ENCODE measurements at regions not wholly inside any gene's neighbourhood (a gene's known extent, or its start where the extent isn't known, plus 50 kb on each side); places are given as distances from the start of the nearest gene placed in this dataset.

- ATAC-seq, result no peak
- Mint-ChIP-seq H3K9me3 (no peaks in the 10 kb centered on the region), H3K36me3 (no peaks in the 10 kb centered on the region), H3K4me3 (no peak overlapping the region), H3K27ac (no peak overlapping the region), H3K27me3 (no peaks in the 10 kb centered on the region), H3K4me1 (peaks cover 35% of the 10 kb centered on the region)
Measured at GRCh38 chr5:54761213-54761701, 224.1 kb downstream of the ESM1 start.

- H3K36me3 Mint-ChIP-seq, result no peaks in the 10 kb centered on the region
- peaks cover 44% of the 10 kb centered on the region for H3K4me1 Mint-ChIP-seq
- H3K9me3 Mint-ChIP-seq, result no peaks in the 10 kb centered on the region
- no peaks in the 10 kb centered on the region for H3K27me3 Mint-ChIP-seq
- H3K4me3 Mint-ChIP-seq, result no peak overlapping the region
- H3K27ac Mint-ChIP-seq, result no peak overlapping the region
- no peak for ATAC-seq
Measured at GRCh38 chr5:54760182-54760935, 225.0 kb downstream of the ESM1 start.

- H3K27me3 Mint-ChIP-seq, result no peaks in the 10 kb centered on the region
- no peak overlapping the region for H3K27ac Mint-ChIP-seq
- ATAC-seq, result no peak
- peaks cover 45% of the 10 kb centered on the region for H3K4me1 Mint-ChIP-seq
- no peaks in the 10 kb centered on the region for H3K36me3 Mint-ChIP-seq
- H3K9me3 Mint-ChIP-seq, result no peaks in the 10 kb centered on the region
- no peak overlapping the region for H3K4me3 Mint-ChIP-seq
Measured at GRCh38 chr5:54758038-54758437, 227.4 kb downstream of the ESM1 start.

GRCh38 chr5:54757541-54757940 lies 227.9 kb downstream of the ESM1 start:
- Mint-ChIP-seq H3K9me3 (no peaks in the 10 kb centered on the region), H3K27me3 (no peaks in the 10 kb centered on the region), H3K36me3 (no peaks in the 10 kb centered on the region), H3K4me1 (peaks cover 46% of the 10 kb centered on the region), H3K4me3 (no peak overlapping the region), H3K27ac (peak overlapping the region; percentile 66)
- ATAC-seq, result no peak

GRCh38 chr5:54756796-54757402 lies 228.5 kb downstream of the ESM1 start:
- Mint-ChIP-seq H3K4me1 (peaks cover 44% of the 10 kb centered on the region), H3K36me3 (no peaks in the 10 kb centered on the region), H3K9me3 (no peaks in the 10 kb centered on the region), H3K27me3 (no peaks in the 10 kb centered on the region), H3K4me3 (no peak overlapping the region), H3K27ac (peak overlapping the region; percentile 66)
- no peak for ATAC-seq

- H3K4me3 Mint-ChIP-seq, result peak overlapping the region; percentile 24
- H3K27ac Mint-ChIP-seq, result peak overlapping the region; percentile 66
- H3K9me3 Mint-ChIP-seq, result no peaks in the 10 kb centered on the region
- peaks cover 44% of the 10 kb centered on the region for H3K4me1 Mint-ChIP-seq
- no peaks in the 10 kb centered on the region for H3K36me3 Mint-ChIP-seq
- no peak for ATAC-seq
- H3K27me3 Mint-ChIP-seq, result no peaks in the 10 kb centered on the region
Measured at GRCh38 chr5:54756301-54756700, 229.1 kb downstream of the ESM1 start.

- Mint-ChIP-seq H3K4me3 (peak overlapping the region; percentile 1), H3K27me3 (no peaks in the 10 kb centered on the region), H3K9me3 (no peaks in the 10 kb centered on the region), H3K36me3 (no peaks in the 10 kb centered on the region), H3K27ac (peak overlapping the region; percentile 66), H3K4me1 (peaks cover 44% of the 10 kb centered on the region)
- peak; percentile 74 for ATAC-seq
Measured at GRCh38 chr5:54754878-54755277, 230.5 kb downstream of the ESM1 start.

GRCh38 chr5:54754420-54754819 lies 231.0 kb downstream of the ESM1 start:
- Mint-ChIP-seq H3K9me3 (no peaks in the 10 kb centered on the region), H3K27ac (peak overlapping the region; percentile 66), H3K36me3 (no peaks in the 10 kb centered on the region), H3K4me3 (no peak overlapping the region), H3K27me3 (no peaks in the 10 kb centered on the region), H3K4me1 (peaks cover 44% of the 10 kb centered on the region)
- ATAC-seq, result no peak

- peak overlapping the region; percentile 66 for H3K27ac Mint-ChIP-seq
- no peaks in the 10 kb centered on the region for H3K9me3 Mint-ChIP-seq
- peaks cover 44% of the 10 kb centered on the region for H3K4me1 Mint-ChIP-seq
- H3K36me3 Mint-ChIP-seq, result no peaks in the 10 kb centered on the region
- no peak overlapping the region for H3K4me3 Mint-ChIP-seq
- ATAC-seq, result no peak
- no peaks in the 10 kb centered on the region for H3K27me3 Mint-ChIP-seq
Measured at GRCh38 chr5:54753753-54754152, 231.6 kb downstream of the ESM1 start.

GRCh38 chr5:54753034-54753433 lies 232.4 kb downstream of the ESM1 start:
- Mint-ChIP-seq H3K9me3 (no peaks in the 10 kb centered on the region), H3K36me3 (no peaks in the 10 kb centered on the region), H3K27ac (peak overlapping the region; percentile 86), H3K4me3 (peak overlapping the region; percentile 63), H3K27me3 (no peaks in the 10 kb centered on the region), H3K4me1 (peaks cover 44% of the 10 kb centered on the region)
- ATAC-seq, result peak; percentile 93

- no peak for ATAC-seq
- Mint-ChIP-seq H3K9me3 (no peaks in the 10 kb centered on the region), H3K4me3 (no peak overlapping the region), H3K4me1 (peaks cover 21% of the 10 kb centered on the region), H3K27me3 (no peaks in the 10 kb centered on the region), H3K36me3 (no peaks in the 10 kb centered on the region), H3K27ac (no peak overlapping the region)
Measured at GRCh38 chr5:54748527-54748926, 231.0 kb downstream of the SNX18 start.

GRCh38 chr5:54746777-54747398 lies 229.3 kb downstream of the SNX18 start:
- Mint-ChIP-seq H3K36me3 (no peaks in the 10 kb centered on the region), H3K9me3 (no peaks in the 10 kb centered on the region), H3K4me1 (peaks cover 14% of the 10 kb centered on the region), H3K27ac (no peak overlapping the region), H3K4me3 (no peak overlapping the region), H3K27me3 (no peaks in the 10 kb centered on the region)
- no peak for ATAC-seq

GRCh38 chr5:54746346-54746745 lies 228.8 kb downstream of the SNX18 start:
- Mint-ChIP-seq H3K27me3 (no peaks in the 10 kb centered on the region), H3K9me3 (no peaks in the 10 kb centered on the region), H3K4me3 (no peak overlapping the region), H3K36me3 (no peaks in the 10 kb centered on the region), H3K27ac (no peak overlapping the region), H3K4me1 (peaks cover 14% of the 10 kb centered on the region)
- no peak for ATAC-seq

GRCh38 chr5:54745599-54745998 lies 228.0 kb downstream of the SNX18 start:
- H3K27me3 Mint-ChIP-seq, result no peaks in the 10 kb centered on the region
- H3K9me3 Mint-ChIP-seq, result no peaks in the 10 kb centered on the region
- no peak overlapping the region for H3K27ac Mint-ChIP-seq
- H3K4me1 Mint-ChIP-seq, result peaks cover 14% of the 10 kb centered on the region
- H3K4me3 Mint-ChIP-seq, result no peak overlapping the region
- ATAC-seq, result no peak
- no peaks in the 10 kb centered on the region for H3K36me3 Mint-ChIP-seq

- H3K4me1 Mint-ChIP-seq, result peaks cover 27% of the 10 kb centered on the region
- no peaks in the 10 kb centered on the region for H3K27me3 Mint-ChIP-seq
- H3K9me3 Mint-ChIP-seq, result no peaks in the 10 kb centered on the region
- H3K4me3 Mint-ChIP-seq, result no peak overlapping the region
- no peaks in the 10 kb centered on the region for H3K36me3 Mint-ChIP-seq
- peak; percentile 83 for ATAC-seq
- H3K27ac Mint-ChIP-seq, result peak overlapping the region; percentile 34
Measured at GRCh38 chr5:54743997-54744788, 226.6 kb downstream of the SNX18 start.

All from stimulated activated memory B cell treated with anti-CD40 and anti-IgM and Interleukin-4, amounts not matched to agents 10 μg/mL and 1 μg/mL and 100 μg/mL, for 72 hours (primary cell).